GM23248 (cell line): ENCODE measurements at regions not wholly inside any gene's neighbourhood (a gene's known extent, or its start where the extent isn't known, plus 50 kb on each side); places are given as distances from the start of the nearest gene placed in this dataset.

Experiments
- EZH2 ChIP-seq: fragments of 200-600 bp; sonication (generic); IDR thresholded peaks from 2 replicates; pipeline ENCODE4 v1.6.1; 2018; ENCODE audit warnings: antibody characterized with exemption, mild to moderate bottlenecking; ENCODE audit not compliant: insufficient read depth, poor library complexity, severe bottlenecking
- EZH2phosphoT487 ChIP-seq: fragments of 200-600 bp; sonication (generic); IDR thresholded peaks from 2 replicates; pipeline ENCODE4 v1.6.1; 2018; ENCODE audit warnings: antibody characterized with exemption, moderate library complexity, mild to moderate bottlenecking, low read depth; ENCODE audit not compliant: insufficient read depth

DNA sequence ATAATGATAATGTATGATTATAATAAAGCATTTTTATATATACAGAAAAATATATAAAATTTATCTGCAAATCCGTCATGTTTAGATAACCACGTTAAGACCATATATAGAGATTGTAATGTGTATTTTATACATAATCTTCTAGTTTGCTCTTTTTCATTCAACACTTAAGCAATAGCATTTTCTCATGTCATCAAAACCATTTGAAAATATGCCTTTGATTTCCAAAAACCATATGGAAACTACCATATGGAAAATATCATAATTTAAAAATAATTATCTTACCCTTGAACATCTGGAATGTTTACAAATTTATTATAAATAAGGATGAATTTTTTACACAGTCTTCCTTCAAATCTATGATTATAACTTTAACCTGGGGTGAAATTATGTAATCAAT is 250.4 kb upstream of the NPSR1 start:
- no peak for TF ChIP-seq EZH2phosphoT487
- no peak for TF ChIP-seq EZH2
